ENCODE measurements at regions not wholly inside any gene's neighbourhood (a gene's known extent, or its start where the extent isn't known, plus 50 kb on each side); places are given as distances from the start of the nearest gene placed in this dataset.

GRCh38 chr12:130249376-130249775 lies 87.1 kb downstream of the FZD10 start:
- TF ChIP-seq, protein P1, sequence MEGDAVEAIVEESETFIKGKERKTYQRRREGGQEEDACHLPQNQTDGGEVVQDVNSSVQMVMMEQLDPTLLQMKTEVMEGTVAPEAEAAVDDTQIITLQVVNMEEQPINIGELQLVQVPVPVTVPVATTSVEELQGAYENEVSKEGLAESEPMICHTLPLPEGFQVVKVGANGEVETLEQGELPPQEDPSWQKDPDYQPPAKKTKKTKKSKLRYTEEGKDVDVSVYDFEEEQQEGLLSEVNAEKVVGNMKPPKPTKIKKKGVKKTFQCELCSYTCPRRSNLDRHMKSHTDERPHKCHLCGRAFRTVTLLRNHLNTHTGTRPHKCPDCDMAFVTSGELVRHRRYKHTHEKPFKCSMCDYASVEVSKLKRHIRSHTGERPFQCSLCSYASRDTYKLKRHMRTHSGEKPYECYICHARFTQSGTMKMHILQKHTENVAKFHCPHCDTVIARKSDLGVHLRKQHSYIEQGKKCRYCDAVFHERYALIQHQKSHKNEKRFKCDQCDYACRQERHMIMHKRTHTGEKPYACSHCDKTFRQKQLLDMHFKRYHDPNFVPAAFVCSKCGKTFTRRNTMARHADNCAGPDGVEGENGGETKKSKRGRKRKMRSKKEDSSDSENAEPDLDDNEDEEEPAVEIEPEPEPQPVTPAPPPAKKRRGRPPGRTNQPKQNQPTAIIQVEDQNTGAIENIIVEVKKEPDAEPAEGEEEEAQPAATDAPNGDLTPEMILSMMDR (conservative IDR thresholded peaks at IDR 0.05): no peak
- TF ChIP-seq ZFX (IDR thresholded peaks at IDR 0.05): no peak

Data from C4-2B (cell line).